GM19438 (cell line): ENCODE measurements at regions not wholly inside any gene's neighbourhood (a gene's known extent, or its start where the extent isn't known, plus 50 kb on each side); places are given as distances from the start of the nearest gene placed in this dataset.
"Not testable (repeated sequence)": the region's sequence is repeated elsewhere in the genome, so short reads cannot be mapped to it uniquely, and the experiment has no call there.

ENCODE experiments used
- ATAC-seq: cut with Tn5 transposase; IDR thresholded peaks from one replicate; pipeline ENCODE4 v1.9.1; 2021; ENCODE audit warnings: low read depth; ENCODE audit not compliant: unreplicated experiment

- no peak for ATAC-seq
Measured at GRCh38 chr11:129625930-129626329, 189.7 kb upstream of the TMEM45B start.

GRCh38 chr11:129631201-129631600 lies 184.4 kb upstream of the TMEM45B start:
- ATAC-seq, result no peak

GRCh38 chr11:129636926-129637325 lies 178.7 kb upstream of the TMEM45B start:
- ATAC-seq, result no peak

- ATAC-seq, result no peak
Measured at GRCh38 chr11:129637473-129637872, 178.2 kb upstream of the TMEM45B start.

GRCh38 chr11:129637983-129638776 lies 177.5 kb upstream of the TMEM45B start:
- ATAC-seq, result no peak

- no peak for ATAC-seq
Measured at GRCh38 chr11:129639300-129639699, 176.3 kb upstream of the TMEM45B start.

- no peak for ATAC-seq
Measured at GRCh38 chr11:129640671-129641070, 175.0 kb upstream of the TMEM45B start.

GRCh38 chr11:129643031-129643721 lies 172.5 kb upstream of the TMEM45B start:
- no peak for ATAC-seq

GRCh38 chr11:129644326-129644725 lies 171.3 kb upstream of the TMEM45B start:
- ATAC-seq, result no peak

GRCh38 chr11:129645943-129646342 lies 169.7 kb upstream of the TMEM45B start:
- no peak for ATAC-seq

GRCh38 chr11:129650044-129650443 lies 165.6 kb upstream of the TMEM45B start:
- ATAC-seq, result not testable (repeated sequence)

- ATAC-seq, result no peak
Measured at GRCh38 chr11:129652835-129653234, 162.8 kb upstream of the TMEM45B start.

GRCh38 chr11:129655247-129655832 lies 160.3 kb upstream of the TMEM45B start:
- ATAC-seq, result no peak

GRCh38 chr11:129657866-129658525 lies 157.7 kb upstream of the TMEM45B start:
- no peak for ATAC-seq

- no peak for ATAC-seq
Measured at GRCh38 chr11:129658526-129658867, 157.2 kb upstream of the TMEM45B start.

GRCh38 chr11:129680907-129681306 lies 134.7 kb upstream of the TMEM45B start:
- ATAC-seq, result no peak

- ATAC-seq, result no peak
Measured at GRCh38 chr11:129681344-129682114, 134.1 kb upstream of the TMEM45B start.

- no peak for ATAC-seq
Measured at GRCh38 chr11:129686269-129686668, 129.4 kb upstream of the TMEM45B start.

- no peak for ATAC-seq
Measured at GRCh38 chr11:129691142-129691541, 124.5 kb upstream of the TMEM45B start.

- no peak for ATAC-seq
Measured at GRCh38 chr11:129694538-129694937, 121.1 kb upstream of the TMEM45B start.
